ENCODE measurements at regions not wholly inside any gene's neighbourhood (a gene's known extent, or its start where the extent isn't known, plus 50 kb on each side); places are given as distances from the start of the nearest gene placed in this dataset.

GRCh38 chr13:22662771-22663170 lies 518.0 kb upstream of the SGCG start:
- H3K9me3 ChIP-seq: no peaks in the 10 kb centered on the region
- H3K4me3 ChIP-seq: no peak overlapping the region
- no peaks in the 10 kb centered on the region for H3K27me3 ChIP-seq
- no peak for DNase-seq
- 56 to 76% methylated on average over 4 of the region's 4 CpGs for WGBS, 2 donors
- no peaks in the 10 kb centered on the region for H3K4me1 ChIP-seq
- no peak for TF ChIP-seq EP300 (IDR thresholded peaks at IDR 0.05)
- TF ChIP-seq POLR2AphosphoS5 (IDR thresholded peaks at IDR 0.05): no peak
- TF ChIP-seq POLR2A (IDR thresholded peaks at IDR 0.05): no peak
- no peak for TF ChIP-seq CTCF (IDR thresholded peaks at IDR 0.05)
- H3K27ac ChIP-seq: no peak overlapping the region
- intact Hi-C loops (cut with DNase I): no loop called here
- H3K36me3 ChIP-seq: no peaks in the 10 kb centered on the region

GRCh38 chr13:22665506-22665905 lies 515.3 kb upstream of the SGCG start:
- H3K4me3 ChIP-seq: no peak overlapping the region
- H3K9me3 ChIP-seq: no peaks in the 10 kb centered on the region
- intact Hi-C loops (cut with DNase I): no loop called here
- no peak for DNase-seq
- no peak for TF ChIP-seq EP300 (IDR thresholded peaks at IDR 0.05)
- no peak for TF ChIP-seq POLR2A (IDR thresholded peaks at IDR 0.05)
- TF ChIP-seq CTCF (IDR thresholded peaks at IDR 0.05): no peak
- TF ChIP-seq POLR2AphosphoS5 (IDR thresholded peaks at IDR 0.05): no peak
- no peaks in the 10 kb centered on the region for H3K36me3 ChIP-seq
- H3K4me1 ChIP-seq: no peaks in the 10 kb centered on the region
- H3K27me3 ChIP-seq: no peaks in the 10 kb centered on the region
- no peak overlapping the region for H3K27ac ChIP-seq
- WGBS, 2 donors: 6 to 31% methylated on average over 2 of the region's 2 CpGs

GRCh38 chr13:22690756-22691155 lies 490.0 kb upstream of the SGCG start:
- Histone ChIP-seq H3K4me3 (no peak overlapping the region), H3K4me1 (no peaks in the 10 kb centered on the region), H3K27me3 (no peaks in the 10 kb centered on the region), H3K27ac (no peak overlapping the region), H3K9me3 (peaks cover 0 to 3% (median under 1%) of the 10 kb centered on the region in 4 donors), H3K36me3 (no peaks in the 10 kb centered on the region)
- intact Hi-C loops (cut with DNase I): no loop called here
- TF ChIP-seq CTCF (IDR thresholded peaks at IDR 0.05) (no peak), POLR2AphosphoS5 (IDR thresholded peaks at IDR 0.05) (no peak), POLR2A (IDR thresholded peaks at IDR 0.05) (no peak), EP300 (IDR thresholded peaks at IDR 0.05) (no peak)
- 80 to 83% methylated on average over 8 of the region's 8 CpGs for WGBS, 2 donors
- DNase-seq: no peak

- peaks cover 0 to 3% (median under 1%) of the 10 kb centered on the region in 4 donors for H3K9me3 ChIP-seq
- intact Hi-C loops (cut with DNase I): no loop called here
- no peak overlapping the region for H3K4me3 ChIP-seq
- TF ChIP-seq CTCF (IDR thresholded peaks at IDR 0.05) (no peak), POLR2A (IDR thresholded peaks at IDR 0.05) (no peak), POLR2AphosphoS5 (IDR thresholded peaks at IDR 0.05) (no peak), EP300 (IDR thresholded peaks at IDR 0.05) (no peak)
- no peak for DNase-seq
- H3K36me3 ChIP-seq: no peaks in the 10 kb centered on the region
- no peaks in the 10 kb centered on the region for H3K27me3 ChIP-seq
- no peaks in the 10 kb centered on the region for H3K4me1 ChIP-seq
- no peak overlapping the region for H3K27ac ChIP-seq
Observed at GRCh38 chr13:22693691-22694090, 487.1 kb upstream of the SGCG start.

GRCh38 chr13:22696433-22696832 lies 484.3 kb upstream of the SGCG start:
- Histone ChIP-seq H3K4me1 (no peaks in the 10 kb centered on the region), H3K36me3 (no peaks in the 10 kb centered on the region), H3K9me3 (peaks cover 0 to 2% (median 0%) of the 10 kb centered on the region in 4 donors), H3K4me3 (no peak overlapping the region), H3K27ac (no peak overlapping the region), H3K27me3 (no peaks in the 10 kb centered on the region)
- TF ChIP-seq CTCF (IDR thresholded peaks at IDR 0.05) (no peak), EP300 (IDR thresholded peaks at IDR 0.05) (no peak), POLR2A (IDR thresholded peaks at IDR 0.05) (no peak), POLR2AphosphoS5 (IDR thresholded peaks at IDR 0.05) (no peak)
- DNase-seq: no peak
- intact Hi-C loops (cut with DNase I): no loop called here
- WGBS, 2 donors: 80 to 83% methylated on average over 41 of the region's 41 CpGs
